GM23248 (cell line): ENCODE measurements at regions not wholly inside any gene's neighbourhood (a gene's known extent, or its start where the extent isn't known, plus 50 kb on each side); places are given as distances from the start of the nearest gene placed in this dataset.

Experiments
- DNase-seq: peaks from one replicate; pipeline ENCODE4 v3.0.0-alpha.2; 2015
- H2AFZ ChIP-seq: fragments of 200-600 bp; sonication (generic); 2 replicates; pipeline ENCODE4 v1.6.1; 2016; ENCODE audit warnings: antibody characterized with exemption
- H3F3A ChIP-seq: fragments of 200-600 bp; sonication (generic); 2 replicates; pipeline ENCODE4 v1.6.1; 2016; ENCODE audit warnings: mild to moderate bottlenecking, antibody characterized with exemption, mixed run types; ENCODE audit not compliant: insufficient read depth
- H3K27ac ChIP-seq: fragments of 200-600 bp; sonication (generic); 2 replicates; pipeline ENCODE4 v1.5.1; 2016; ENCODE audit warnings: mild to moderate bottlenecking
- H3K27me3 ChIP-seq: fragments of 200-600 bp; sonication (generic); replicated peaks from 2 replicates; pipeline ENCODE4 v1.6.1; 2016; ENCODE audit warnings: mild to moderate bottlenecking; ENCODE audit not compliant: insufficient read depth
- H3K36me3 ChIP-seq: fragments of 200-600 bp; sonication (generic); 2 replicates; pipeline ENCODE4 v1.6.1; 2016; ENCODE audit warnings: low read depth, mild to moderate bottlenecking
- H3K4me1 ChIP-seq: fragments of 200-600 bp; sonication (generic); 2 replicates; pipeline ENCODE4 v1.6.1; 2016; ENCODE audit warnings: mild to moderate bottlenecking; ENCODE audit not compliant: insufficient read depth
- H3K4me2 ChIP-seq: fragments of 200-600 bp; sonication (generic); one replicate; pipeline ENCODE4 v1.6.1; 2016; ENCODE audit warnings: mild to moderate bottlenecking; ENCODE audit not compliant: unreplicated experiment
- H3K4me3 ChIP-seq: fragments of 200-600 bp; sonication (generic); 2 replicates; pipeline ENCODE4 v1.5.1; 2016; ENCODE audit warnings: mild to moderate bottlenecking
- H3K79me2 ChIP-seq: fragments of 200-600 bp; sonication (generic); 2 replicates; pipeline ENCODE4 v1.6.1; 2016; ENCODE audit warnings: mild to moderate bottlenecking; ENCODE audit not compliant: insufficient read depth
- H3K9ac ChIP-seq: fragments of 200-600 bp; sonication (generic); 2 replicates; pipeline ENCODE4 v1.6.1; 2016; ENCODE audit warnings: mild to moderate bottlenecking
- H3K9me2 ChIP-seq: fragments of 200-600 bp; sonication (generic); 2 replicates; pipeline ENCODE4 v1.6.1; 2016; ENCODE audit warnings: mixed run types, mild to moderate bottlenecking, moderate library complexity; ENCODE audit not compliant: insufficient read depth
- H3K9me3 ChIP-seq: fragments of 200-600 bp; sonication (generic); one replicate; pipeline ENCODE4 v1.6.1; 2017; ENCODE audit warnings: low read depth
- H4K20me1 ChIP-seq: fragments of 200-600 bp; sonication (generic); 2 replicates; pipeline ENCODE4 v1.6.0; 2016; ENCODE audit not compliant: insufficient read depth
- EZH2 ChIP-seq: fragments of 200-600 bp; sonication (generic); IDR thresholded peaks from 2 replicates; pipeline ENCODE4 v1.6.1; 2018; ENCODE audit warnings: antibody characterized with exemption, mild to moderate bottlenecking; ENCODE audit not compliant: insufficient read depth, poor library complexity, severe bottlenecking
- EZH2phosphoT487 ChIP-seq: fragments of 200-600 bp; sonication (generic); IDR thresholded peaks from 2 replicates; pipeline ENCODE4 v1.6.1; 2018; ENCODE audit warnings: antibody characterized with exemption, moderate library complexity, mild to moderate bottlenecking, low read depth; ENCODE audit not compliant: insufficient read depth
- WGBS, 2 experiments: methylation state at CpG; one replicate each; pipeline ENCODE4 v1.1.6; 2015 to 2017; ENCODE audit warnings: low lambda C conversion rate in 2 of 2, low coverage in 1 of 2; ENCODE audit errors: missing lambda C conversion rate in 2 of 2; 5-methylcytosine and 5-hydroxymethylcytosine counted together
- in situ Hi-C: fragments of 300-500 bp; cut with MboI; formaldehyde crosslinking; loops from 2 replicates; pipeline ENCODE4 v1.15.0; 2020

DNA sequence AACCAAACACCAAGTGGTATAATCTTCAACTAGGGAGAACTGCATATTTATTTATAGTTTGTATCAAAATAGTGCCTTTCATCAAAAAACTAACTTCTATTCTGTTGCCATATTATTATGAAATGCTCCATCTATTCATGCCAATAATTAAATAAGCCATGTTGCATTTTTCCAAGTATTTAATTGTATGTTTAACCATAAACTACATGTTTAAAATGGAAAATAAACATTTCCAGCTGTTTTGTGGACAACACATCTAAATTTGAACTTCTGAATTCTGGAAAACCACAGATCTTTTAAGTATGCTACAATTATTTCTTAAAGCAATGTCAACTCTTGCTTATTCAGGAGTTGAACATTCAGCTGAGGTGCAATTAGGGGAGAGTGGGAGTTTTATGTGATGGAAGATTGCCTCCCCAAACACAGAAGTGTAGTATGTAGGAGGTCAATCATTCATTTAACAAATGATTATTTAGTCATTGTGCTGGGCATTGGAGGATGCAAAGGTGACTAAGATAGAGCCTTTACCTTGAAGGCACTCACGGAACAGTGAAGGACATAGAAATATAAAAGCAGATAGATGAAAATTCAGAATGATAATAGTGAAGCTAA is 80.7 kb upstream of the PPP1R3C start:
- Histone ChIP-seq H4K20me1 (no peaks in the 10 kb centered on the region), H3K36me3 (no peaks in the 10 kb centered on the region), H3K4me1 (no peaks in the 10 kb centered on the region), H3K9me3 (no peaks in the 10 kb centered on the region), H3K4me2 (no peak overlapping the region), H3K9ac (no peak overlapping the region), H3F3A (no peaks in the 10 kb centered on the region), H2AFZ (no peak overlapping the region), H3K79me2 (no peaks in the 10 kb centered on the region), H3K9me2 (no peaks in the 10 kb centered on the region), H3K27ac (no peak overlapping the region), H3K27me3 (no peaks in the 10 kb centered on the region), H3K4me3 (no peak overlapping the region)
- WGBS, 2 experiments = 84 to 95% methylated on average over 1 of the region's 1 CpG
- DNase-seq = no peak
- TF ChIP-seq EZH2phosphoT487 (no peak), EZH2 (no peak)
- in situ Hi-C loops = no loop called here

GRCh38 chr10:91711885-91712680 is 79.2 kb upstream of the PPP1R3C start:
- H2AFZ ChIP-seq = peak overlapping the region; percentile 79
- in situ Hi-C loops = no loop called here
- H3K9ac ChIP-seq = peak overlapping the region; percentile 23; the same call in 1 of the 2 replicates
- peak overlapping the region; percentile 25 for H3K4me3 ChIP-seq
- no peaks in the 10 kb centered on the region for H3K27me3 ChIP-seq
- peak overlapping the region; percentile 39 for H3K4me2 ChIP-seq
- H3K9me2 ChIP-seq = no peaks in the 10 kb centered on the region
- no peaks in the 10 kb centered on the region for H3K9me3 ChIP-seq
- TF ChIP-seq EZH2 = no peak
- TF ChIP-seq EZH2phosphoT487 = no peak
- no peaks in the 10 kb centered on the region for H4K20me1 ChIP-seq
- WGBS, 2 experiments = 15 to 19% methylated on average over 4 of the region's 4 CpGs
- DNase-seq = no peak
- no peaks in the 10 kb centered on the region for H3K4me1 ChIP-seq
- no peak overlapping the region for H3K27ac ChIP-seq
- no peaks in the 10 kb centered on the region for H3K79me2 ChIP-seq
- no peaks in the 10 kb centered on the region for H3K36me3 ChIP-seq
- H3F3A ChIP-seq = no peaks in the 10 kb centered on the region

DNA sequence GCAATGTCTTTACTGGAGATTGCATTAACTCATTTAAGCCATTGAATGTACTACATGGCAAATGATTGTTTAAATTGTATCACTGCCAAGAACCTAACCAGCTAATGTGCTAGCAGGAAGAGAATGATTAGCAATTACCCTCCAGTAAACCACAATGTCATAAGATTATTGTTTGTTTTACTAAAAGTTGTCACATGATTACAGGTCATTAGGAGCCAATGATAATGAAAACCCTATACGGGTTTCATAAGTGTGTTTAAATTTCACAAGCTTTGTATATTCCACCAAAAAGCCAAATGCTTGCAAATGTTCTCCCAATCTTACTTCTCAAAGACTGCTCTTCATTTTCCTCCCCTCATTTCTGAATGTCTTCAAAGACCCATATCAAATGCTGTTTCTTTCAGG is 76.5 kb upstream of the PPP1R3C start:
- no peak for DNase-seq
- Histone ChIP-seq H3K27me3 (no peaks in the 10 kb centered on the region), H3K27ac (no peak overlapping the region), H3F3A (no peaks in the 10 kb centered on the region), H3K4me3 (no peak overlapping the region), H3K79me2 (no peaks in the 10 kb centered on the region), H3K4me1 (no peaks in the 10 kb centered on the region), H3K4me2 (no peak overlapping the region), H2AFZ (no peak overlapping the region), H3K9me2 (no peaks in the 10 kb centered on the region), H3K36me3 (no peaks in the 10 kb centered on the region), H3K9ac (no peak overlapping the region), H3K9me3 (no peaks in the 10 kb centered on the region), H4K20me1 (no peaks in the 10 kb centered on the region)
- in situ Hi-C loops = no loop called here
- 92 to 94% methylated on average over 1 of the region's 1 CpG for WGBS, 2 experiments
- no peak for TF ChIP-seq EZH2
- no peak for TF ChIP-seq EZH2phosphoT487

- no peak overlapping the region for H2AFZ ChIP-seq
- no peak overlapping the region for H3K27ac ChIP-seq
- in situ Hi-C loops = no loop called here
- no peaks in the 10 kb centered on the region for H3K36me3 ChIP-seq
- H3K9me3 ChIP-seq = no peaks in the 10 kb centered on the region
- H3K4me1 ChIP-seq = no peaks in the 10 kb centered on the region
- no peak overlapping the region for H3K9ac ChIP-seq
- H3K79me2 ChIP-seq = no peaks in the 10 kb centered on the region
- H3K27me3 ChIP-seq = no peaks in the 10 kb centered on the region
- no peak overlapping the region for H3K4me3 ChIP-seq
- DNase-seq = no peak
- H3K9me2 ChIP-seq = no peaks in the 10 kb centered on the region
- H4K20me1 ChIP-seq = no peaks in the 10 kb centered on the region
- 96 to 99% methylated on average over 3 of the region's 3 CpGs for WGBS, 2 experiments
- no peak overlapping the region for H3K4me2 ChIP-seq
- no peaks in the 10 kb centered on the region for H3F3A ChIP-seq
- no peak for TF ChIP-seq EZH2phosphoT487
- TF ChIP-seq EZH2 = no peak
These were observed 75.4 kb upstream of the PPP1R3C start for GRCh38 chr10:91708174-91708861.
